ENCODE measurements at regions not wholly inside any gene's neighbourhood (a gene's known extent, or its start where the extent isn't known, plus 50 kb on each side); places are given as distances from the start of the nearest gene placed in this dataset.

DNA sequence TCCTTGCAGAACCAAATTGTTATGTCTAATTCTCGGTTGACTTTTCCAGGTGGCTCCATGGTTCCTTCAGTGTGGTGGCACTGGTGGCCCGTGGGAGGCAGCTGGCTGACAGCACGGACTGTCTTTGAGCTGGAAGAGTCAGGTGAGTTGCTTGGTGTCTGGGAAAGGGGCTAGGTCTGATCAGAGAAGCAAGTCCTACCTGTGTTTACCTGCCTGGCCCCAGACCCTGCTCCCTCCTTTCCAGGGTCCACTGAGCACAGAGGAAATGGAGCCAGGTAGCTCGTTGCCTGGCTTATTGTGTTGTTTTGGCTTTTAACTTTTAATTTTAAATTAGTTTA is 111.8 kb downstream of the BANF2 start:
- no peaks in the 10 kb centered on the region for H3K27me3 ChIP-seq
- no peak for DNase-seq
- H3K4me3 ChIP-seq: no peak overlapping the region
- no peak overlapping the region for H3K27ac ChIP-seq
- peaks cover 0 to 20% (median 0%) of the 10 kb centered on the region in 4 donors for H3K4me1 ChIP-seq
- no peaks in the 10 kb centered on the region for H3K36me3 ChIP-seq
- TF ChIP-seq POLR2A (IDR thresholded peaks at IDR 0.05): no peak
- TF ChIP-seq, protein P1, sequence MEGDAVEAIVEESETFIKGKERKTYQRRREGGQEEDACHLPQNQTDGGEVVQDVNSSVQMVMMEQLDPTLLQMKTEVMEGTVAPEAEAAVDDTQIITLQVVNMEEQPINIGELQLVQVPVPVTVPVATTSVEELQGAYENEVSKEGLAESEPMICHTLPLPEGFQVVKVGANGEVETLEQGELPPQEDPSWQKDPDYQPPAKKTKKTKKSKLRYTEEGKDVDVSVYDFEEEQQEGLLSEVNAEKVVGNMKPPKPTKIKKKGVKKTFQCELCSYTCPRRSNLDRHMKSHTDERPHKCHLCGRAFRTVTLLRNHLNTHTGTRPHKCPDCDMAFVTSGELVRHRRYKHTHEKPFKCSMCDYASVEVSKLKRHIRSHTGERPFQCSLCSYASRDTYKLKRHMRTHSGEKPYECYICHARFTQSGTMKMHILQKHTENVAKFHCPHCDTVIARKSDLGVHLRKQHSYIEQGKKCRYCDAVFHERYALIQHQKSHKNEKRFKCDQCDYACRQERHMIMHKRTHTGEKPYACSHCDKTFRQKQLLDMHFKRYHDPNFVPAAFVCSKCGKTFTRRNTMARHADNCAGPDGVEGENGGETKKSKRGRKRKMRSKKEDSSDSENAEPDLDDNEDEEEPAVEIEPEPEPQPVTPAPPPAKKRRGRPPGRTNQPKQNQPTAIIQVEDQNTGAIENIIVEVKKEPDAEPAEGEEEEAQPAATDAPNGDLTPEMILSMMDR (IDR thresholded peaks at IDR 0.05): no peak
- H3K9me3 ChIP-seq: no peaks in the 10 kb centered on the region

DNA sequence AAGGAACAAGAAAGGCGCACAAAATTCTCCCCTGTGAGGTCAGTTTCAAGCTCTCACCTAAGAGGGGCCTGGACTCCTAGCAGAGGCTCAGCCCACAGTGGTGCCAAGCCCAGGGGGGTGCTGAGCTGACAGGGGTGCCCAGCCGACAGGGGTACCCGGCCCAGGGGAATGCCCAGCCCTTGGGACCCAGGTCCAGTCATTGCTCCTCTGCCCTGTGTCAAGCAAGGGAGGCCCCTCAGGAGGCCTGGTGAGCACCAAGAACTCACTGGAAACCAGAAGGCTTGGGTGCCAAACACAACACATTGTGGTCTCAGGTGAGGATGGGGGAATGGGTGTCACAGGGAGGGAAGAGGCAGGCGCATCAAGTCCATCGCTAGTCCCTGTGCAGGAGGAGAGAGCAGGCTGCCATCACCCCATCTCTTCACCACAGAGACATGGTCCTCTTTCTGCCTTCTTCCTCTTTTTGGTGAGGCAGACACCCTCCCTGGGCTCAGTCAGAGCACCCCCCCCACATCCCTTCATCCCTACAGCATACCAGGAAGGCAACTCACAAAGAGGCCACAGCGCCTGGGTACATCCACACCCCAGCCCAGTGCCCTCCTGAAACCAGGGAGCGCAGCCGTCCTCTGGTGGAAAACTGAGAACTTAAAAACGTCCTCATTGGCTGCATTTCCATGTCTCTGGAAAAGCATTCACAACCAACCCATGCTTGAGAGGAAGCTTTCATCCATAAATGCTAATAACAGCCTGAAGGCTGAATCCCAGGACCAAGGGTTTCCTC is 111.3 kb downstream of the BANF2 start:
- peaks cover 0 to 20% (median 0%) of the 10 kb centered on the region in 4 donors for H3K4me1 ChIP-seq
- H3K9me3 ChIP-seq: no peaks in the 10 kb centered on the region
- H3K27me3 ChIP-seq: no peaks in the 10 kb centered on the region
- no peaks in the 10 kb centered on the region for H3K36me3 ChIP-seq
- no peak for DNase-seq
- peak overlapping the region in 2 of 4 donors; percentile 12 to 42 for H3K27ac ChIP-seq
- no peak for TF ChIP-seq POLR2A (IDR thresholded peaks at IDR 0.05)
- TF ChIP-seq, protein P1 (IDR thresholded peaks at IDR 0.05): no peak
- no peak overlapping the region for H3K4me3 ChIP-seq

GRCh38 chr20:17810062-17810631 is 110.4 kb downstream of the BANF2 start:
- Histone ChIP-seq H3K4me3 (no peak overlapping the region), H3K27me3 (no peaks in the 10 kb centered on the region), H3K36me3 (no peaks in the 10 kb centered on the region), H3K27ac (peak overlapping the region in 2 of 4 donors; percentile 12 to 42), H3K9me3 (no peaks in the 10 kb centered on the region), H3K4me1 (peaks cover 0 to 20% (median 0%) of the 10 kb centered on the region in 4 donors)
- TF ChIP-seq, protein P1 (IDR thresholded peaks at IDR 0.05): no peak
- no peak for TF ChIP-seq POLR2A (IDR thresholded peaks at IDR 0.05)
- no peak for DNase-seq

GRCh38 chr20:17809362-17810061 is 109.7 kb downstream of the BANF2 start:
- Histone ChIP-seq H3K27ac (peak overlapping the region in 2 of 4 donors; percentile 12 to 42), H3K4me1 (peaks cover 0 to 20% (median 0%) of the 10 kb centered on the region in 4 donors), H3K9me3 (no peaks in the 10 kb centered on the region), H3K36me3 (no peaks in the 10 kb centered on the region), H3K27me3 (no peaks in the 10 kb centered on the region), H3K4me3 (no peak overlapping the region)
- DNase-seq: no peak
- TF ChIP-seq, protein P1 (IDR thresholded peaks at IDR 0.05): no peak
- no peak for TF ChIP-seq POLR2A (IDR thresholded peaks at IDR 0.05)

GRCh38 chr20:17808782-17809181 is 109.0 kb downstream of the BANF2 start:
- H3K9me3 ChIP-seq: no peaks in the 10 kb centered on the region
- no peaks in the 10 kb centered on the region for H3K27me3 ChIP-seq
- peaks cover 0 to 20% (median 0%) of the 10 kb centered on the region in 4 donors for H3K4me1 ChIP-seq
- H3K4me3 ChIP-seq: no peak overlapping the region
- peak overlapping the region in 2 of 4 donors; percentile 39 to 67 for H3K27ac ChIP-seq
- no peaks in the 10 kb centered on the region for H3K36me3 ChIP-seq
- DNase-seq: no peak
- no peak for TF ChIP-seq POLR2A (IDR thresholded peaks at IDR 0.05)
- TF ChIP-seq, protein P1 (IDR thresholded peaks at IDR 0.05): no peak
